Body of pancreas (tissue), 4 donors: ENCODE measurements at regions not wholly inside any gene's neighbourhood (a gene's known extent, or its start where the extent isn't known, plus 50 kb on each side); places are given as distances from the start of the nearest gene placed in this dataset.

Experiments used
- POLR2A ChIP-seq, 3 donors: fragments of 450-650 bp; IDR thresholded peaks; one replicate each; pipeline ENCODE4 v1.6.1; 2016; ENCODE audit warnings: antibody characterized with exemption in 3 of 3, mild to moderate bottlenecking in 2 of 3
- TF ChIP-seq, protein P1 (sequence below), 7 experiments: fragments of 450-650 bp in 4 of 7; fragments of 200-600 bp in 3 of 7; sonication (generic) in 3 of 7; IDR thresholded peaks; one replicate each; pipeline ENCODE4 v1.5.1; 2016 to 2019; ENCODE audit warnings: antibody characterized with exemption in 7 of 7

DNA sequence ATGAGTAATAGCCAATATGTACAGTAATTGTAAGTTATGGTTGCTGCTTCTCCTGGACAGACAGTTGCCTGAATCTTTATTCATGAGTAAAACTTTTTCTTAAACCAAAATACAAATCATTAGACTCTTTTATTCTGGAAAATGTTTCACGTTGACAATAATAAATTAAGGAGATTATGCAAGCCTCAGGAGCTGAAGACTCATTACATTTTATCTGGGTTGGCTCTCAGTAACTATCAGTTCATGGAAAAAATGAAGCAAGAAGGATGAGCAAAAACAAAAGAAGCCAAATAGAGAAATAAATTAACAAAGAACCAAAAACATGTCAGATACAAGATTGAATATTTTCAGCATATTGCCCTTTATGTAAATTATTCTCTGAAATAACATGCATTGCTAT lies 88.9 kb upstream of the PRR16 start:
- TF ChIP-seq, protein P1, sequence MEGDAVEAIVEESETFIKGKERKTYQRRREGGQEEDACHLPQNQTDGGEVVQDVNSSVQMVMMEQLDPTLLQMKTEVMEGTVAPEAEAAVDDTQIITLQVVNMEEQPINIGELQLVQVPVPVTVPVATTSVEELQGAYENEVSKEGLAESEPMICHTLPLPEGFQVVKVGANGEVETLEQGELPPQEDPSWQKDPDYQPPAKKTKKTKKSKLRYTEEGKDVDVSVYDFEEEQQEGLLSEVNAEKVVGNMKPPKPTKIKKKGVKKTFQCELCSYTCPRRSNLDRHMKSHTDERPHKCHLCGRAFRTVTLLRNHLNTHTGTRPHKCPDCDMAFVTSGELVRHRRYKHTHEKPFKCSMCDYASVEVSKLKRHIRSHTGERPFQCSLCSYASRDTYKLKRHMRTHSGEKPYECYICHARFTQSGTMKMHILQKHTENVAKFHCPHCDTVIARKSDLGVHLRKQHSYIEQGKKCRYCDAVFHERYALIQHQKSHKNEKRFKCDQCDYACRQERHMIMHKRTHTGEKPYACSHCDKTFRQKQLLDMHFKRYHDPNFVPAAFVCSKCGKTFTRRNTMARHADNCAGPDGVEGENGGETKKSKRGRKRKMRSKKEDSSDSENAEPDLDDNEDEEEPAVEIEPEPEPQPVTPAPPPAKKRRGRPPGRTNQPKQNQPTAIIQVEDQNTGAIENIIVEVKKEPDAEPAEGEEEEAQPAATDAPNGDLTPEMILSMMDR (IDR thresholded peaks at IDR 0.05), result no peak
- TF ChIP-seq POLR2A (IDR thresholded peaks at IDR 0.05), result no peak
